HG03135 (cell line): ENCODE measurements at regions not wholly inside any gene's neighbourhood (a gene's known extent, or its start where the extent isn't known, plus 50 kb on each side); places are given as distances from the start of the nearest gene placed in this dataset.
"Not testable (repeated sequence)": the region's sequence is repeated elsewhere in the genome, so short reads cannot be mapped to it uniquely, and the experiment has no call there.

Experiments used
- ATAC-seq: cut with Tn5 transposase; IDR thresholded peaks from one replicate; pipeline ENCODE4 v1.9.1; 2021; ENCODE audit warnings: mild to moderate bottlenecking, moderate library complexity; ENCODE audit not compliant: unreplicated experiment

DNA sequence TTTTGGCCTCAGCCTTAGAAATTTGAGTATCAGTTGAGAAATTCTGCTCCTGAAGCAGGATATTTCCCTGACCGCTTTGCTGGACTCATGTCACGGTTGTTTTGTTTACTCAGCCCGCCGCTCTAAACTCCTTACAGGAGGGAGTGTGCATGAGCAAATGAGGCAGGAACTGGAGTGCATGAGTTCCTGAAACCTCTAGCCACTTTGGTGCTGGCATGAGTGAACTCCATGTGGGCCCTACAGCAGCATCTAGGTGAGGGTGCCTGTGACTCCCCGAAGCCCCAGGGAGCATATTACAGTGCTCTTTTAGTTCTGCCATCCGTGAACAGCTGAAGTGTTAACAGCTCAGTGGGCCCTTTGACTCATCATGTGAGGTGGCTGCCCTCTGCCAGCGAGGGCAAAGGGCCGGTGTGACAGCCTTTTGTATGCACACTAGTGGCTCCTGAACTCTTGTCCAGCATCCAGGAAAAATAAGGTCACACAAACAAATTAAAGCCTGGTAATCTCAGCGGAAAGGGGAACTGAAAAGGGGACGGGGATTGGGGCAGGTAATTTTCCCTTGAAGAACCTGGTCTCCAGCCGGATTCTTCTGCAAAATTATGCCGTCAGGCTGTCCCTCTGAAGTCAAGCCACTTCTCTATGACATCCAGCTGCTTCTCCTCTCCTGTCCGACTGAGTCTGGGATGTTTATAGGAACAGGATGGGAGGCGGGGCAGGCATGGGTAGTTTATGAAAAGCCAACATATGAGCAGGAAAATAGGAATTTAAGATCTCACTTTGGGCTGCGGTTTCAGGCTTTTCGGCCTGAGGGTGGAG is 1668.7 kb downstream of the SUCLG1 start:
- ATAC-seq: no peak

GRCh38 chr2:82789851-82790205 is 1669.3 kb downstream of the SUCLG1 start:
- ATAC-seq: no peak

- no peak for ATAC-seq
These were observed 1677.7 kb downstream of the SUCLG1 start for GRCh38 chr2:82781176-82781915.

DNA sequence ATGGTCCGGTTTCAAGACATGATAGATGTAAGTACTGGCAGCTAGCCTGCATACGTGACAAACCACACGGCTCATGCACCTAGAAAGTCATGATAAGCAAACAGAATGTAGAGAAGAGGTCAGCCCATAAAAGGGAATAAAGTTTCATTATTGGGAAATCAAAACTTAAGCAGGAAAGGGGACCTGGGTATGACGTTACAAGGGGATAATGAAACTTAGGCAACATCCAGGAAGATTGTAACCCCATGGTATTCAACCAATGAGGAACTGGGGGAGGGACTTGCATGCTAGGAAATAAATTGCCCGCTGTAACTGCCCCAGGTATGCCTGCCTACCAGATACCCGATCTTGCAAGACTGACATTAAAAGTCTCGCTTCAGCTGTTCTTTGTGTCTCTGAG is 1679.0 kb downstream of the SUCLG1 start:
- ATAC-seq: no peak

DNA sequence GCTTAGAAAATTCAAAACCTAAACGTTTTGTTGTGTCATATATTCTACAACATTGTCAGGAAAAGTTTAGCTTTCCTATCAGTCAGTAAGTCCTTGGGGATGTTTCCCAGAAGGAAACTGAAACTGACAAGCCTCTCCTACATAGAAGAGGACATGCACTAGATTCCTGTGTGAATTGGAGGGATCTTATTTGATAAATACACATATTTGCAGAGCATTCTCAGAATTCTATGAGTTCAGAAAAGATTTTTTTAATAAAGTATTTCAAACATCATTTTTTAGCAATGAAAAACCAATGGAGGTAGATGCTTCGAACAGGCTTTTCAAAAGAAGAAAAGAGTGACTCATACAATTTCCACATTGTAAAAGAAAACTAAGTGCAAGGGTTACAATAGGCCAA is 1706.7 kb downstream of the SUCLG1 start:
- no peak for ATAC-seq

- ATAC-seq: no peak
These were observed 1710.4 kb downstream of the SUCLG1 start for GRCh38 chr2:82748653-82749052.

DNA sequence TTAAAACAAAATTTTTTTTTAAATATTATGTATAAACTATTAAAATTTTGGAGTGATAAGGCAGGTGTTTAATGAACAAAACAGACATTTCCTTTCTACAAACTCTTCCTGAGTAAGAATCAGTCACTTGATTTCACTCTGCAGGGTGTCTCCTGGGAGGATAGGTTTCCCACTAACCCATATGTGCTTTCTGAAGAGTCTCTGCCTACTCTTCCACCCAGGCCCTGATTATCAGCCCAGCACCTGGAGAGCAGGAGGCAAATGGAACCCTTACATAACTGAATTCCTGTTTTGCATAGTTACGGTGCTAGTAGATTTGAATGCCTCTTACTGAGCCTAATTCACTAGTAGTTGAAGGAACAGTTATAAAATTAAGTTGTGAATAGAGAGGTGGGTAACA is 1718.6 kb downstream of the SUCLG1 start:
- ATAC-seq: no peak

- ATAC-seq: not testable (repeated sequence)
These were observed 1721.1 kb downstream of the SUCLG1 start for GRCh38 chr2:82737965-82738364.

DNA sequence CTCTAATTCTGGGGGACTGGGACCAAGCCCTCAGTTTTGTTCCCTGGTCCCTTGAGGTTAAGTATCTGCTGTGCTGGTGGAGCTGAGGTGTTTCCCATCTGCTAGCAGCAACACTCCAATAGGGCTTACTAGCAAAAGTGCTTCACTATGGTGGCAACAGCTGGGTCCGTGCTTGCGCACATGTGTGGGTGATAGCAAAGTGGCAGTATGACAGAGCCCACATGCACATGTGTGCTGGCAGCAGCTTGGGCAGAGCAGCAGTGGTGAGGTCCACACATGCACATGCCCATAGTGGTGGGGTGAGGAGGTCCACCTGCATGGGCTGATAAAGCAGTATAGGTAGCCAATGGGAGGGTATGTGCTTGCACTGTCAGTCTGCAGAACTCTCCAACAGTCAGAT is 1723.7 kb downstream of the SUCLG1 start:
- ATAC-seq: no peak

DNA sequence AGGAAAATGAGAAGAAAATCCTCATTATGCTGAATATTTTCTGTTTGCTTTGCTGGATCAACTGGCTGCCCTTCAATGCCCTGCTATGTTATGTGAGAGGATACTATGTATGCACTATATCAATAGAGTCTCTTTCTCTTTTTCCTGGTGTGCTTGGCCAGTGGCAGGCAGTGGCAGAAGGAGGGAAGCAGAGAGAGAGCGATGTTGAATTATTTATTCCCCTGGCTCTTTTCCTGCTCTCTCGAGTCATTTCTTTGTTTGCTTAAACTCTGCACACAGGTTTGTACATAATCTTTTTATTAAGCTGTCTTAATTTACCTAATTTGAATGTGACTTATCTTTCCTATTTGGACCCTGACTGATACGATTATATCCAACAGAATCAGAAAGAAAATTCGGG is 1727.3 kb downstream of the SUCLG1 start:
- no peak for ATAC-seq

- no peak for ATAC-seq
These were observed 1728.3 kb downstream of the SUCLG1 start for GRCh38 chr2:82730811-82731210.

- ATAC-seq: no peak
These were observed 1731.0 kb downstream of the SUCLG1 start for GRCh38 chr2:82728090-82728489.

DNA sequence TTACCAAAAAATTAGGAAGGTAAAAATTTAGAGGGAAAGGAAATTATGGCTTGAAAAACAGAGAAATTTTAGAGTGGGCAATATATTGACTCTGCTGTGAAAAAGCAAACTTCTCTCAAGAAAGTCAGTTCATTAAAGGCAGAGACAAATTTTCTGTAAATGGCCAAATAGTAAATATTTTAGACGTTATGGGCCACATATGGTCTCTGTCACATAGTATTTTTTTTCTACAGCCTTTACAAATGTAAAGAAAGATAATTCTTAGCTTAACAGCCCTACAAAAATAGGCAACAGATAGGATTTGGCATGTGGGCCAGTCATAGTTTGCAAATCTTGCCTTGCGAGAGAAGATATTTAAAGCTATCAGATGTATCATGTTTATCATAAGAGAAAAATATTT is 1750.4 kb downstream of the SUCLG1 start:
- no peak for ATAC-seq

GRCh38 chr2:82697231-82697630 is 1761.8 kb downstream of the SUCLG1 start:
- no peak for ATAC-seq

DNA sequence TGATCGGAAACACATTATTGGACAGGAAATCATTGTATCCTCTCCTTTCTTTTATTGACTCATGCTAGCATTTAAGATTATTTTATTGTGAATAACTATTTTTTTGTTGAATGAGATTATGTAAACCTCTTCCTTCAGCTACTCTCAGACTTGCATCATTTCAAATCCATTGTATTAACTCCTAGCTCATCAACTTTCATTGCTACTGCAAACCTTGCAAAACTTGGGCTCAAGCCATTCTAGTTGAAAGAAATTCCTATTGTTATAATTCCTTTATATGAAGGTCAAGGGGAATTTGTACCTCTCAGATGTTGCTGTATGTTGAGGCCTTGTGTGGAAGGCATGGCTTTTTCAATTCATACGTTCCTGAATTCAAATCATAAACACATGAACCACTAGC is 1764.6 kb downstream of the SUCLG1 start:
- no peak for ATAC-seq

- ATAC-seq: no peak
These were observed 1768.2 kb downstream of the SUCLG1 start for GRCh38 chr2:82690757-82691411.

DNA sequence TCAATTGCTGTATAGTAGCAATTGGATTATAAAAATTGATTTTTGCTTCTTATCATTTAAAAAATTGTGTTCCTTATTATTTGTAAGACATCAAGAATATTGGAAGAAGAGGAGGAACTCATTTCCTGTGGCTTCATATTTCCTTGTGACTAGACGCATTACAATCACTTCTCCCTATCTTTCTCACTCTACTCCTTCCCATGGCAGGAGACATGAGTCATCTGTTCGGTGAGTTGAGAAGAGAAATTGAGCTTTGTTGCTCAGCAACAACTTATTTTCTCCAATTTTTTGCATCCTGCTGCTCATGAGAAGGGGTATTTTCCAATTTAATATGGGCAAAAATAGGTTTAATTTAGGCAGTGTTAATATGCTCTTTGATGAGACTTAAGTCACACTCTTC is 1783.9 kb downstream of the SUCLG1 start:
- no peak for ATAC-seq

DNA sequence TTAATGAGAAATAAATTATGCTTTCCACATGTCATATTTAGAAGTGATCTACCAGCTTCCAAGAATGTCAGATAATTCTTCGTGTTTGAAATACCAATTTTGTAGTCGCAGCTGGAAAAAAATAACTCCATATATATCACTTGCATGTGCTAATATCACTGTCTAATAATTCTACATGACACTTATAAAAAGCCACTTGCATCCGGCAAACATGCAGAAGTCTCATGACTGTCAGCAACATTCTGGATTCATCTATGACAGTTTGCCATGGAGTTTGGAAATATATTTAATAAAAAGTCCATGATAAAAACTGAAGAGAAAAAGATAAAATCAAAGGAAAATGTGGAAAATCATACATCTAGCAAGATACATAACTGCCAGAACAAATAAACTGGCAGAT is 1784.4 kb downstream of the SUCLG1 start:
- ATAC-seq: no peak

GRCh38 chr2:82667491-82667890 is 1791.6 kb downstream of the SUCLG1 start:
- ATAC-seq: no peak

- ATAC-seq: no peak
These were observed 1793.4 kb downstream of the SUCLG1 start for GRCh38 chr2:82665691-82666090.

- ATAC-seq: no peak
These were observed 1802.0 kb downstream of the SUCLG1 start for GRCh38 chr2:82657106-82657505.

GRCh38 chr2:82656420-82656819 is 1802.7 kb downstream of the SUCLG1 start:
- no peak for ATAC-seq
